GM18498 (cell line): ENCODE measurements at regions not wholly inside any gene's neighbourhood (a gene's known extent, or its start where the extent isn't known, plus 50 kb on each side); places are given as distances from the start of the nearest gene placed in this dataset.

Source experiments
- ATAC-seq: cut with Tn5 transposase; IDR thresholded peaks from one replicate; pipeline ENCODE4 v1.9.1; 2021; ENCODE audit warnings: mild to moderate bottlenecking, moderate library complexity; ENCODE audit not compliant: unreplicated experiment

- no peak for ATAC-seq
These were observed 228.7 kb downstream of the C1orf94 start for GRCh38 chr1:34405266-34405959.

DNA sequence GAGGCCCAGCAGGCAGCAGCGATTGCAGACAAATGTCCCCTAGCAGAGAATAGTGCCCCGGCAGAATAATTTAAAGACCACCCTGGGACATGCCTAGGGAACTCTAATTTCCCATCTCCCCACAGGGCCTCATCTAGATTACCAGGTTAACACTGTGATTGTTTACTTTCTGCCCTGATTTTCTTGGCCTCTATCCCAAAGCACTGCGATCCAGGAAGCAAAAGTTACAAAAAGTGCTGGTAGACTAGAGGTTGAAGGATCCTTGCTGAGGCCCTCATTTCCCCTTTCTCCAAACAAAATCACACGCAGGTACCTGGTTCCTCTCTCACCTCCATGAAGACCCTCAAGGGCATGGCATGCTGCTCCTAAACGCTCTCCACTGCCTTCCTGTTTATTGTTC lies 229.7 kb downstream of the C1orf94 start:
- ATAC-seq = no peak

- ATAC-seq = no peak
These were observed 230.3 kb downstream of the C1orf94 start for GRCh38 chr1:34406833-34407539.

GRCh38 chr1:34408011-34408410 lies 231.3 kb downstream of the C1orf94 start:
- ATAC-seq = no peak

GRCh38 chr1:34409689-34410229 lies 233.1 kb downstream of the C1orf94 start:
- no peak for ATAC-seq

DNA sequence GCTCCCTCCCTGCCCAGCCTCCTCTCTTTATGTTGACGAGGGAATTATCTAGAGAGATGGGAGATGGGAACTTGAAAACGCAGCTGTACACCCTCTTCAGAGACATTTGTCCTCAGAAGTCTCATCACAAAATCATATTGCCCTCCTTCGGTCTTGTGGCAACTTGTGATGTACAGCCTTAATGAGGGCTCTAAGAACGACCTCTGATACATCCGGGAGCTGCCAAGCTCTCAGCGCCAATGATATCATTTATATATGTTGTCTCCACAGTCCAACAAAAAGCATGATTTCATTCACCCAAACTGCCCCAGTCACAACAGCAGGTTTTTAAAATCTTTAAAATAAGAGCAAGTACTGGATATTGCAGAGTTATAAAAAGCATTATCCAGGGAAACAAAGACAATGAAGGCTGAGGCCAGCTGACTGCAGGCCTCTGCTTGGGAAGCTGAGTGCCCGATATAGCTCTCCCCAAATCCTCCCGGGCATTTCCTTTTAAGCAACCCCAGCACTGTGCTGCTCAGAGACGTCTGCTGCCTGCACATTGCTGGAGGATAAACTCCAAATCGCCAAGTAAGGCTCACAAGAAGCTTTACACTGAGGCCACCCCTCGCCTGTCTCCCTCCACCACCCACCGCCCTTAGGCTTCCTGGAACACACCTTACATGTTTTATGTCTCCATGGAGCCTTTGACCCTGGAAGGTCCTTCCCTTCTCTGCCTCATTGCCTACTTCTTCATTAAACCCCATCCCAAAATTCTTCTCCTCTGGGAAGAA lies 236.1 kb downstream of the C1orf94 start:
- ATAC-seq = no peak

DNA sequence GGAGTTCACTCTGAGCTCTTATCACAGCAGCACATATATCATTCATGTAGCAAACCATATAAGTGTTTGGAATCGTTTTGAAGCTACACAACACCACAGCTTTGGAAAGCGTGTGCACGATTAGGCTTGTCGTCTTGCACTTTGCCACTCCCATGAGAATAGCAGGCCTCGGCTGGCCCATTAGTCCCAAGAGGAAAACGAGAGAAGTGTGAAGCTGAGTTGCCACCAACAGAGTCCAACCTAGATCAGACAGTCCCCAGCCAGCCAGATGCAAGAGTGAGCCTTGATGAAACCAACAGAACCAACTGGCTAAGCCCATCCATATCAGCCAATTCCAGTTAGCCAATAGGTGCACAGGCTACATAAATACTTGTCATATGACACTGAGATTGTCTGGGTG lies 238.4 kb downstream of the C1orf94 start:
- no peak for ATAC-seq

- no peak for ATAC-seq
These were observed 241.5 kb downstream of the C1orf94 start for GRCh38 chr1:34418166-34418565.

DNA sequence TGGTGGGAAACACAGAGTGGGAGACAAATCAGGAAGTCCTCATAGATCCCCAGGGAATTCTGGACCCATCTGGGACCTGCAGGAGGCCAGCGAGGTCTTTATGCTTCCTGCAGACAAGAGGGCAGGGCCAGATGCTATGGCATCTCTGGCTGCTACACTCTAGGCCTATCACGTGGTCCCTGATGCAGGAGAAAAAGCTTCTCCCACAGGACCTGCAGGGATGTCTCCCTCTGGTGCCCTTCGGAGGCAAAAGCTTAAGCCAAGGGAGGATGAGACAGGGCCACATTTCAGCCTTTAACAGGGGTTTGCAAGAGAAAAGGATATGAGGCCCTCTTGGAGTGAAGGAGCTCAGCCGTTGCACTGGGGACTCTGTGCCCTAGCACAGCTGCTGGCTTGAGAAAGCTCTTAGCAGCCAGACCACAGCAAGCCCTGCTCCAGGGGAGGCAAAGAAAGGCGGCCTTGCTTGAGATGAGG lies 243.0 kb downstream of the C1orf94 start:
- no peak for ATAC-seq

GRCh38 chr1:34425046-34425445 lies 248.3 kb downstream of the C1orf94 start:
- ATAC-seq = no peak

DNA sequence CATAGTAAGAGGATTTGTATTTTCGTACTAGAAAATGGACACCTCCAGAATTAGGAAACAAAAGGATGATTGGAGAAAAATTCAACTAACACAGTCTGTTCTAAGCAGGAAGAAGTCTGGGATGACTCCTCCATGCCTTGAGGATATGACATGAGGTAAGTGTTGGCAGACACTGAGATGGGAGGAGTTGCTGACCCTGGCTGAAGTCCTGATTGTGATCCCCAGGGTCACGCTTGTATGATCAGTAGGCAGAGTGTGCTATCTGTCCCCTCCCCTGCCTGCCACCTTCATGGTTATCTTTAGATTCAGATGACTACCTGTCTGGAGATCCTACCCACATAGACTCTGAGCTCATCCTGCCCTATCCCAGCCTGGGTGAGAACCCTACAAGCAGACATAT lies 249.1 kb downstream of the C1orf94 start:
- no peak for ATAC-seq

GRCh38 chr1:34426325-34426896 lies 249.7 kb downstream of the C1orf94 start:
- no peak for ATAC-seq

DNA sequence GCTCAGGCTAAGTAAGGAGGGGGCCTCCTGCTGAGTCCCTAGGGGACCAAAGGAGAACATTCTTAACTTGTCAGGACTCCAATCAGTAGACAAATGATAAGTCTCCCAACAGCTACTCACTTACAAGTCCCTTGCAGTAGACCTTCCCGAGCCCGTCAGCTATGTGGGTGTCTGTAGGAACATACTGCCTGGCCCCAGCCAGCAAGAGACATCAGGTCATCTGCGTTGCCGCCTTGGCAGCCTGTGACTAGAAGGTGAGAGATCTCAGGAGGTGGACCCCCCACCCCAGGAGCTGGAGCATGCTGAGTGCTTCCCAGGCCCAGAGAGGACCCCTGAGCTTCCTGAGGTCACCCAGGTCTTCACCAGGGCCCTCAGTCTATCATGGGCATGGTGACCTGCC lies 250.5 kb downstream of the C1orf94 start:
- no peak for ATAC-seq

DNA sequence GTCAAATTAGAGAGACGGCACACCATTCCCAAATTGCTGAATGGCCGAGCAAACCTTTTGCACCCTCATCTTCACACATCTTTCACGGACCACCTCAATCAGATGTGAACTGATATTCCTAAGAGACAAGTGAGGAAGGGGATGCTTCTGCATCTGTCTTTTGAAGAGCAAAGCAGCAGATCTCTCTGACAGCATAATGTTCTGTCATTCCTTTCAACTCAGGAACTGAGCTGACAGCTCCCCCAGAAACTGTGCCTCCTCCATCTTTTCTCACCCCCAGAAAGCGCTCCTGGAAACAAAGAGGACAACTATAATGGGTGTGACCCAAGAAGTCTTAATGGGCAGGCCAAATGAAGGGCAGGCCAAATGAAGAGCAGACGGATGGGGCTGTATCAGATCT lies 256.4 kb downstream of the C1orf94 start:
- ATAC-seq = no peak

DNA sequence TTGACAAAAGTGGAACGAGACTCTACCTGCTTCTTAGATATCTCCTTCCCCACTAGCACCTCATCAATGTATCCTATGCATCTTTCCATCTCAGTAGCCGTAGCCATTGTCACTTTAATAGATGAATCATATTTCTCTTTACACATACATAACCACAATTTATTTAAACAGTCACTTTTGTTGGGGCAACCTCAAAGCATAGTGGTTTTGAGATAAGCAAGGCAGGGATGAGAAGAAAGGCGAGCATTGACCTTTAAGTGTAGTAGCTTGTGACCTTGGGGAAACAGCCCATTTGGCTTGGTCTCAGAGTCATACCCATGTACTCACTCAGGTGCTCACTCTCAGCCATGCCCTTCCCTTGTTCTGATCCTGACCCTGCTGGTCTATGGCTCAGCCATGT lies 260.1 kb downstream of the C1orf94 start:
- ATAC-seq = no peak

GRCh38 chr1:34441259-34442069 lies 264.8 kb downstream of the C1orf94 start:
- ATAC-seq = no peak

- no peak for ATAC-seq
These were observed 267.8 kb downstream of the C1orf94 start for GRCh38 chr1:34444516-34444915.

DNA sequence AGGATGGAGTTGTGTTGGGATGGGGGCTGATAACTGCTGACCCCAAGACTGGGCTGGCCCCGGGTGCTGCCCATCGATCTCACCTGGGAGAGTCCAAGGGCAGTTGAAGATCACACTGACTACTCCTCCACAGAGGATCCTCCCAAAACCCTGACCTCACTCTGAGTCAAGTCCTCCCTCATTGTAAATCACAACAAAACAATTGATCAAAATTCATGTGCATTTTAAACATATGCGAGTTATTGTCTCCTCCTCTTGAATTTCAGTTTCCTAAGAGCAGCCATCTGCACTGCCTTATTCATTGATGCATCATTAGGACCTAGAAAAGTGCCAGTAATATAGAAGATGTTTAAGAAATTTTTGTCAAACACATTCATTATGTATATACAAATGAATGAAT lies 273.6 kb downstream of the C1orf94 start:
- no peak for ATAC-seq

GRCh38 chr1:34452451-34452850 lies 275.7 kb downstream of the C1orf94 start:
- ATAC-seq = no peak

GRCh38 chr1:34455121-34455520 lies 278.4 kb downstream of the C1orf94 start:
- ATAC-seq = no peak
